Choroid plexus epithelial cell (primary cell): ENCODE measurements at regions not wholly inside any gene's neighbourhood (a gene's known extent, or its start where the extent isn't known, plus 50 kb on each side); places are given as distances from the start of the nearest gene placed in this dataset.

ENCODE experiments used
- DNase-seq: peaks from one replicate; pipeline ENCODE4 v3.0.0-alpha.2; 2010; ENCODE audit warnings: low read depth
- H3K4me3 ChIP-seq: 2 replicates; pipeline ENCODE4 v1.5.1; 2011; ENCODE audit warnings: low read depth, mild to moderate bottlenecking, control low read depth, low read length, moderate library complexity
- CTCF ChIP-seq: conservative IDR thresholded peaks from 2 replicates; pipeline ENCODE4 v1.5.1; 2011; ENCODE audit warnings: low read depth, mild to moderate bottlenecking, control low read depth, inconsistent platforms, low read length, moderate library complexity

GRCh38 chr2:81087646-81088045 lies 783.1 kb upstream of the LRRTM1 start:
- no peak for DNase-seq
- TF ChIP-seq CTCF, result no peak
- no peak overlapping the region for H3K4me3 ChIP-seq

GRCh38 chr2:81084101-81084500 lies 779.5 kb upstream of the LRRTM1 start:
- no peak overlapping the region for H3K4me3 ChIP-seq
- TF ChIP-seq CTCF, result no peak
- DNase-seq, result no peak

- H3K4me3 ChIP-seq, result no peak overlapping the region
- no peak for TF ChIP-seq CTCF
- DNase-seq, result no peak
These were observed 774.1 kb upstream of the LRRTM1 start for GRCh38 chr2:81078631-81079030.

- no peak for TF ChIP-seq CTCF
- DNase-seq, result no peak
These were observed 773.5 kb upstream of the LRRTM1 start for GRCh38 chr2:81078102-81078501.

GRCh38 chr2:81077396-81077795 lies 772.8 kb upstream of the LRRTM1 start:
- no peak for TF ChIP-seq CTCF
- DNase-seq, result no peak
- H3K4me3 ChIP-seq, result no peak overlapping the region

More at GRCh38 chr2:81078102-81078501, 773.5 kb upstream of the LRRTM1 start:
- H3K4me3 ChIP-seq, result no peak overlapping the region

GRCh38 chr2:81073412-81073811 lies 768.9 kb upstream of the LRRTM1 start:
- no peak for TF ChIP-seq CTCF
- no peak for DNase-seq

GRCh38 chr2:81068144-81068543 lies 763.6 kb upstream of the LRRTM1 start:
- TF ChIP-seq CTCF, result no peak
- H3K4me3 ChIP-seq, result no peak overlapping the region
- no peak for DNase-seq

More at GRCh38 chr2:81073412-81073811, 768.9 kb upstream of the LRRTM1 start:
- H3K4me3 ChIP-seq, result no peak overlapping the region
